ENCODE measurements at regions not wholly inside any gene's neighbourhood (a gene's known extent, or its start where the extent isn't known, plus 50 kb on each side); places are given as distances from the start of the nearest gene placed in this dataset.
"Not testable (repeated sequence)": the region's sequence is repeated elsewhere in the genome, so short reads cannot be mapped to it uniquely, and the experiment has no call there.

DNA sequence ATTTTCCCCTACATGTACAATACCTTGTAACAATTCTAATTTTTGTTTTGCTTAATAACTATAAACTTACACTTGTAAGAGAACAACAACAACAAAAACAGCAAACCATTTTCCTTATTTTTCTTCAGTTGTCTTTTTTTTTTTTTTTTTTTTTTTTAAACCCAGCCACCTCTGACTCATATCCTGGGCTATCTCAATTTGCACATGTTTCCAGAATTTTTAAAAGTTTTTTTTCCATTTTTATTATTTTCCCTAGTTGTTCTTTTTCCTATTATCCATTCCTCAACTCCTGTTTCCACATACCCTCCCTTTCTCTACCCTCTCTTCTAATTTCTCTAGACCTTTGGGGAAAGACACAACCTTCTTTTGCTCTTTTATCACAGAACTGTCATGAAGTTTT lies 112.5 kb downstream of the EFEMP1 start:
- no peak for DNase-seq (ENCODE audit: low spot score)

GRCh38 chr2:55810622-55811020 lies 113.0 kb downstream of the EFEMP1 start:
- DNase-seq (ENCODE audit: low spot score), result no peak

DNA sequence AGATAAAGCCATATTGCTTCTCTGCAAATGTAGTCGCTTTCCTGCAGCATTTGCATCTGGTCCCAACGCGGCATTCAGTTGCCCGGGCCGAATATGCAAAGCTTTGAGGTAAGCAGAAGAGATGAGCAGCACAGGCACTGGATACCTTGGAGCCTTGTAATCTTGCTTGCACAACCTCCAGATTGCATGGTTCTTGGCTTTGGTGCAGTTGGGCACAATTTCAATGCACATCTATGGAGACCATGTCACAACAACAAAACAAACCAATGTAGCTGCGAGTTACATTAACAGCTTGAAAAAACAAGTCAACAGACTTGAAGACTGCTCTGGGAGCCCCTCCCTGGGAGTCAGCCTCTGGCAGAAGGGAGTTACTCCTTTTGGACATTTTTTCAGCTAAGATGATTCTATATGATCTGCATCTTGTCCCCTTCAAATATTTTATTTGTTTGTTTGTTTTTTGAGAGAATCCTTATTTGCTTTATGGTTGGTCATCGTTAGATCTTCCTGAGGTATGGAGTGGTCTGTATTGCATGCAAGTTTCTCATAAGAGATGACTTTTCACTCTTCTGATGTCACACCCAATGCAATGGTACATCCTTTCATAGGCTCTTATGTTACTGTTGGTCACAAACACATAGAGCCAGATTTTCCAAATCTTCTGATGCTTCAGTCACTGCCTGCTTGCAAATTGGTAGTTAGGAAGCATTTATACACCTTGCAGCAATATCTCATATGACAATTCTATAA lies 113.5 kb downstream of the EFEMP1 start:
- DNase-seq (ENCODE audit: low spot score), result no peak

- no peak for DNase-seq (ENCODE audit: low spot score)
Measured at GRCh38 chr2:55807900-55808299, 114.3 kb upstream of the PNPT1 start.

GRCh38 chr2:55805686-55806085 lies 112.0 kb upstream of the PNPT1 start:
- no peak for DNase-seq (ENCODE audit: low spot score)

DNA sequence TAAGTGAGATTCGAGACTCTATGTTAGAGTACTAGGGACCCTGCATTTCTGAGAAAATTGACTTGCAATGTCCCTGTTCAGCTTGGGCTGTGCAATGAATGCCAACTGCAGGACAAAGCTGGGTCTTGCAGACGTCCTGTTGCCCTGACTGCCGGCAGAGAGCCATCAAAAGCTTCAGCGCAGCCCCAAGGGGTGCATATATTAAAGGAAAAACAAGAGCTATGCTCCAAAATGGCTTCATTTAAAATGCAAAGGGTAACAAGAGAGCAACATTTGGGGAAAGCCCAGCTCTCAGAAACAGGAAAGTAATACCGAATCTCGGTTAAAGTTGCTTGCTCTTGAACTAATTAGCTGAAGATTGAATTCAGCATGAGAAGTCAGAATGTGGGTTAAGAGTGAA lies 110.9 kb upstream of the PNPT1 start:
- no peak for DNase-seq (ENCODE audit: low spot score)

GRCh38 chr2:55802067-55802466 lies 108.4 kb upstream of the PNPT1 start:
- DNase-seq (ENCODE audit: low spot score), result no peak

DNA sequence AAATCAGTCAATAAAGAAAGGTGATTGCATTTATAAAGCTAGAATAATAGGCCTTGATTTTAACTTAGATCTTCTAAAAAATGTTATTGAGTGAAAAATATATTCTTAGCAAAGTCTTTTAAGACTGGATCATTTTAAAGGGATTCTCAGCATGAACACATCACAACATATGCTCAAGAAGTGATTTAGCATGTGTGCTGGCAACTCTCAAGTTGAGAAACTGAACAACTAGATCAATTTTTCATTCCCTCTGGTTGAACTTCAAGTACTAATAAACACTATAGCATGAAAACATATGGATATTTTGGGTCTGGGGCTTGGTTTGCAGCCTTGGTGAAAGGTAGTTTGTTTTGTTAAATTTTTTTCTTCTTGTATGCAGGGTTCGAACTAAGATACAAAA lies 107.8 kb upstream of the PNPT1 start:
- DNase-seq (ENCODE audit: low spot score), result no peak

DNA sequence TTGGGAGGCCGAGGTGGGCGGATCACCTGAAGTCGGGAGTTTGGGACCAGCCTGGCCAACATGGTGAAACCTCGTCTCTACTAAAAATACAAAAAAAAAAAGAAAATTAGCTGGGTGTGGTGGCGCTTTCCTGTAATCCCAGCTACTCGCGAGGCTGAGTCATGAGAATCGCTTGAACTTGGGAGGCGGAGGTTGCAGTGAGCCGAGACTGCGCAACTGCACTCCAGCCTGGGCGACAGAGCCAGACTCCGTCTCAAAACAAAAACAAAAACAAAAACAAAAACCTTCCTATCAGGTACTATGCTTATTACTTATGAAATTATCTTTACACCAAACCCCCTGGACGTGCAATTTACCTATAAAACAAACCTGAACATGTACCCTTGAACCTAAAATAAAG lies 106.0 kb upstream of the PNPT1 start:
- not testable (repeated sequence) for DNase-seq (ENCODE audit: low spot score)

- no peak for DNase-seq (ENCODE audit: low spot score)
Measured at GRCh38 chr2:55796121-55796520, 102.5 kb upstream of the PNPT1 start.

GRCh38 chr2:55793602-55794001 lies 100.0 kb upstream of the PNPT1 start:
- DNase-seq (ENCODE audit: low spot score), result not testable (repeated sequence)

DNA sequence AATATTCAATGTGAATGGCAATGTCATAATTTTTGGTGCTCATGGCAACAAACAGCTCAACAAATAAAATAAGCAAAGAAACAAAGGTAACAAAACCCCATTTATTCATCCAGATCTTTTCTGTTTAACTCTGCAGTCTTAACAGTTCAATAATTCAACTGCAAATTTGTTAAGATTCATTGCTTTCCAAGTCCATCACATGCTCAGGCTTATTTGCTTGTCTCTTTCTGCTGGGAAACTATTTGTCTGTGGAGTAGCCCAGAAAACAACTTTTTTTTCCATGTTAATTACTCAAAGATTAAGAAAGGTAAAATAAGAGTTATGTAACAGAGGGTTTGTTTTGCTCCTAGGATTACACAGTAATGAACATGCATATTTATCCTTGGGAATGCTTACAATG lies 92.6 kb upstream of the PNPT1 start:
- no peak for DNase-seq (ENCODE audit: low spot score)

- DNase-seq (ENCODE audit: low spot score), result not testable (repeated sequence)
Measured at GRCh38 chr2:55783751-55784150, 90.1 kb upstream of the PNPT1 start.

DNA sequence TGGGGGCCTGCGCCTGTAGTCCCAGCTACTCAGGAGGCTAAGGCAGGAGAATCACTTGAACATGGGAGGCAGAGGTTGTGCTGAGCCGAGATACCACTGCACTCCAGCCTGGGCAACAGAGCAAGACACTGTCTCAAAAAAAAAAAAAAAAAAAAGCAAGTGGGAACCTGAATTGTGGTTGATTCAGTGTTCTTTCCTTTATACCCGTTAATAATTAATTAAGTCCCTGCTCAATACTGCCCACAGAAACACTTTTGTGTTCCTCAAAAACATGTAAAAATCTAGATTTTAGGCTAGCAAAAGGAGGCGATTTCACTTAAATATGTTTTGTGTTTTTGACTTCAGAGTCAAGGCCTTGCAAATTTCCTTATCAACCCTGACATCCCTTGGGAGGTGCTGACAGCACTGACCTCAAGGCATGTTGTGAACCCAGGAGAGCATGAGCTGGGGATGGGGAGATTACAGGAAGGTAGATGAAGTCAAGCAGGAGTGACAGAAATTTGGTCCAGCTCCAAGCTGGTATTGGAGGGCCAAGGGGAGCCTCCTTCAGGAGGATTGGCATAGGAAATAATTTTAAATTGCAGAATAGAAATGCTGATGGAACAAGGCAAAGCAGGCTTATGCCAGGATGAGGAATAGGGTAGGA lies 89.0 kb upstream of the PNPT1 start:
- no peak for DNase-seq (ENCODE audit: low spot score)

DNA sequence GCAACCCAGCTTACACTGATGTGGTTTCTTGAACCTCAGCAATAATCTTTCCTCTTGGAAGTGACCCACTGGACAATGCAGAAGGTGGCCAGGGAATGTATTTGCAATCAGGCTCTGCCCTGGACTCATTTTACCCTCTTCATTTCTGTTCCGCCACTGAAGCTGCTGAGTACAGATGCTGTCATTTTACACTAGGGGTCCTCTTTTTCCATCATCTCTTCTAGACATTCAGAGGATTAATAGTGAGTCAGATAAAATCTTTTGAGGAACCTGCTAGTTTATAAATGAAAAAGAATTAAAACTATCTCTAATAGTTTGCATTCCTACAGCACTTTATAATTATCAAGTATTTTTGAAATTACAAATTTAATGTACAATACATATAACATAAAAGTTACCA lies 87.9 kb upstream of the PNPT1 start:
- DNase-seq (ENCODE audit: low spot score), result peak; percentile 23

DNA sequence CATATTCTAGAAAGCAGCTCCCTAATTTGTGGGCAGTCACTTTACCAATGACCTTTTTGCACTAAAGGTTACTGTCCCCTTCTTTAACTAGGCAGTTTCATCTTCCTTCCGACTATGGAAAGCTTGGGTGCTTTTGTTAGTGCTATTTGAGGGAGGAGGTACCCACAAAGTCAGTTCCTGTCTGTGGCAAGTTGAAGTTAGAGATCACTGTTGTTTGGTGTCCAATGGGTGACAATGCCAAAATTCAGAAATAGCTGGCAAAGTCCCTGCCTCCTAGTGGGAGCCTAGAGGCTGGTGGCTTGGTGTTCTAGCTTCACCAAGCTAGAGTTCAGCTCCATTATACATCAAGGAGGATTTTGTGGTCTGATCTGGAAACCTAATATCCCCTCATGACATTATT lies 87.1 kb upstream of the PNPT1 start:
- no peak for DNase-seq (ENCODE audit: low spot score)

GRCh38 chr2:55779459-55780421 lies 86.1 kb upstream of the PNPT1 start:
- no peak for DNase-seq (ENCODE audit: low spot score)

DNA sequence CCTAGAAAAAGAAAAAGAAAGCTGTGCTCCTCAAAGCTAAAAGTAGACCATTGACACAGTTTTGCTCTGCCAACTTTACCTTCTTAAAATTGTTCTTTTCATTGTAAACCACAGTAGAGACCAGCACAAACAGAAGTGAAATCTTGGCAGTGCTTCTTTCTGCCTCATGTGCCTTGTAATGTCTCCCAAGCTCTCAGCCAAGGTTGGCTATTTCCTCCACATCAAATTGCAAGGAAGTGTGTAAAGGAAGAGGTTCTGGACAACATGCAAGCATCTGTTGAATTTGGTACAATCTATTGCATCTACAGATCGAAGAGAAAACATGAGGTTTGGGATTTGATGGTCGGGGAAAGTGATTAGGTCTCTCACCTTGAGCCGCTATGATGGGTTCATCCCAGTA lies 83.3 kb upstream of the PNPT1 start:
- DNase-seq (ENCODE audit: low spot score), result no peak

DNA sequence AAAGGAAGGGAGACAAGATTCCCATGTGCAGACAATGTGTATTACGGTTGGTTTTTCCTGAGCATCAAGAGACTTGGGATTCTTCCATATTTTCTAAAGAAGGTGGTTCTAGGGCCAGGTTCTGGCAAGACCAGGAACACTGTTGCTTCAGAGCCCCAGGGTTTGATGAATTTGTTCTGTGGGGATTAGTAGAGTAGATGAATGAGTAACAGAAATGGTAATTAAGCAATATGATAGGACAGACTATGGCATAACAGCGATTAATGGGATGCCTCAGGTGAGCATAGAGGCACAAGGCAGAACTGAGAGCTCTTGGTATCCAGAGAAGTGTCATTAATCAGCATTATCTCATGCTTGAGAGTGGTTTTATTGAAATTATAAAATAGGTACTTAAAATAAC lies 82.8 kb upstream of the PNPT1 start:
- DNase-seq (ENCODE audit: low spot score), result no peak

DNA sequence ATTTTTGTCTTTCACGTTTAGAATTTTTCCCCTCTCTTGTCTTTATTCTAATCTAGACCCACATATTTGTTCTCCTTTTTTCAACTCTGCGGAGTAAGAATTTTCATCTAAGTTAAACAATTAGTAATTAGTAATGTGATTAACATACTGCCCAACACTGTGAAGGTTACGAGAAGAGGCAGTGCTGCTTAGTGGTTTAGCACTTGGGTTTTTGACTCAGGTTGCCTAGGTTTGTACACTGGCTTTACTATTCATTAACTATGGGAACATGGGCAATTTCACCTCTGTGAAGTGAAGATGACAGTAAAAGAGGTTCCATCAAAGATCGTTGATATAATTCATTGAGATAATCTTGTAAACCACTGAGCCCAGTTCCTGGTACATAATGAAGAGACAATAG lies 82.2 kb upstream of the PNPT1 start:
- DNase-seq (ENCODE audit: low spot score), result no peak

GRCh38 chr2:55773651-55774050 lies 80.0 kb upstream of the PNPT1 start:
- not testable (repeated sequence) for DNase-seq (ENCODE audit: low spot score)

- DNase-seq (ENCODE audit: low spot score), result no peak
Measured at GRCh38 chr2:55772109-55772980, 78.7 kb upstream of the PNPT1 start.
